GM13976 (cell line): ENCODE measurements at regions not wholly inside any gene's neighbourhood (a gene's known extent, or its start where the extent isn't known, plus 50 kb on each side); places are given as distances from the start of the nearest gene placed in this dataset.

Experiments used
- DNase-seq: peaks from one replicate; pipeline ENCODE4 v3.0.0; 2012; ENCODE audit warnings: low spot score
- CTCF ChIP-seq: IDR thresholded peaks from 2 replicates; pipeline ENCODE4 v1.5.1; 2012; ENCODE audit warnings: borderline replicate concordance, mild to moderate bottlenecking; ENCODE audit not compliant: insufficient read depth; ENCODE audit errors: extremely low read depth, missing control alignments, control extremely low read depth
- in situ Hi-C: fragments of 300-500 bp; cut with MboI; formaldehyde crosslinking; loops from one replicate; pipeline ENCODE4 v1.12.0; 2022; ENCODE audit warnings: low sequenced_read_pairs, mixed read lengths, inconsistent platforms; ENCODE audit not compliant: unreplicated experiment

- no peak for DNase-seq
- in situ Hi-C loops = no loop called here
- TF ChIP-seq CTCF = no peak
Measured at GRCh38 chr5:172556971-172557461, 84.0 kb upstream of the NEURL1B start.

- DNase-seq = no peak
Measured at GRCh38 chr5:172556262-172556661, 84.8 kb upstream of the NEURL1B start.

DNA sequence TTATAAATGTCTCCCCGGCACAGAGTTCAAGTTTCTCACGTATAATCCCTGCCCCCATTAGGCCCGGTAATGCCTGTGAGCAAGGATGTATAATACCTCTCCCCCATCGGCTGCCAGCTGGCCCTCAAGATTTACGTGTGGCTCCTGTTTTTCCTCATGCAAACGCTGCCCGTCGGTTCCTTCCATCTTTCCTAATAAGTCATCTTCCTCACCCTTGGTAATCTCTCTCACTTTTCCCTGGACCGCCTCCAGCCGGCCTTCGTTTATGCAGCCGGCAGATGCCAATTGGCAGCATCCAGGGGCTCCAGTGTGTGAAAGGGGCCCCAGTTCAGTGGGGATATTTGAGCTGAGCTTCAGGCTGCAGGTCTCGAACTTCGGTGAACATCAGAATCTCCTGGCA lies 86.5 kb upstream of the NEURL1B start:
- no peak for TF ChIP-seq CTCF
- no peak for DNase-seq
- in situ Hi-C loops = no loop called here

More at GRCh38 chr5:172556262-172556661, 84.8 kb upstream of the NEURL1B start:
- TF ChIP-seq CTCF = no peak
- in situ Hi-C loops = no loop called here

DNA sequence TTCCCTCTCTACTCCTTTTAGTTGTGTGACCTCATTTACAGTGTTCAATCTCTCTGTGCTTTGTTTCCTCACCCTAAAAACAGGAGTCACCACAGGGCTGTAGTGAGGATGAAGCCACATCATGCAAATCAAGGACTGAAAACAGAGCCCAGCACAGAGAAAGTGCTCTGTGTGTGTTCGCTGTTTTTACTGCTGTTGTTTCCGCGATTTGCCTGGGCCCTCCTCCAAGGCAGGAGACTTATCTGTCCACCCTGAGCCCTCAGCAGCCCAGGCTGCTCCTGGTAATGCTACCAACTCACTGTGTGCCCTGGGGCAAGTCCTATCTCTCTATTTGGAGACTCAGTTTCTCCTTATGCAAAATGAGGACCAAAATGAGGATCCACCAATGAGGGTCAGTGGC lies 87.2 kb upstream of the NEURL1B start:
- in situ Hi-C loops = no loop called here
- no peak for TF ChIP-seq CTCF
- no peak for DNase-seq

- TF ChIP-seq CTCF = no peak
- in situ Hi-C loops = no loop called here
- DNase-seq = no peak
Measured at GRCh38 chr5:172553167-172553566, 87.9 kb upstream of the NEURL1B start.

GRCh38 chr5:172550996-172551395 lies 90.1 kb upstream of the NEURL1B start:
- TF ChIP-seq CTCF = no peak
- in situ Hi-C loops = no loop called here
- no peak for DNase-seq
